Fibroblast of gingiva (primary cell): ENCODE measurements at regions not wholly inside any gene's neighbourhood (a gene's known extent, or its start where the extent isn't known, plus 50 kb on each side); places are given as distances from the start of the nearest gene placed in this dataset.

Experiments
- DNase-seq: peaks from one replicate; pipeline ENCODE4 v3.0.0-alpha.2; 2011; ENCODE audit warnings: low read depth

- no peak for DNase-seq
These were observed 161.7 kb downstream of the PLPP3 start for GRCh38 chr1:56417646-56418045.

- no peak for DNase-seq
These were observed 162.9 kb downstream of the PLPP3 start for GRCh38 chr1:56416495-56416894.

DNA sequence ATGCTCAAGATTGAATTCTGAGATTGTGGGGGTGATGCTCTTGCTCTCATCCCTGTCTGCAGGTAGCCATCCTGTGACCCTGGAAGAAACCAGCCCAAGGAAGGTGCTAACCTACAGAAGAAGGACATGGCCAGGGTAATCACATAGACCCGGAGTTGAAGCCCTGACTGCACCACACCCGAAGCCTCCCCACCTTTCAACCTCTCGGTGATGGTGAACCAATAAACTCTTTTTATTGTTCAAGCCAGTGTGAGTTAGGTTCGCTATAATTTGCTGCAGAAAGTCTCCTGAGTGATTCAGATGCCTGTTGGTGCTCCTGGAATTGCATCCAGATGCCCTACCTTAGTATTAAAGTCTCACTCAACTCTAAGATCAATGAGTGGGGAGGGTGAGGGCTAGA lies 163.6 kb downstream of the PLPP3 start:
- DNase-seq: no peak

DNA sequence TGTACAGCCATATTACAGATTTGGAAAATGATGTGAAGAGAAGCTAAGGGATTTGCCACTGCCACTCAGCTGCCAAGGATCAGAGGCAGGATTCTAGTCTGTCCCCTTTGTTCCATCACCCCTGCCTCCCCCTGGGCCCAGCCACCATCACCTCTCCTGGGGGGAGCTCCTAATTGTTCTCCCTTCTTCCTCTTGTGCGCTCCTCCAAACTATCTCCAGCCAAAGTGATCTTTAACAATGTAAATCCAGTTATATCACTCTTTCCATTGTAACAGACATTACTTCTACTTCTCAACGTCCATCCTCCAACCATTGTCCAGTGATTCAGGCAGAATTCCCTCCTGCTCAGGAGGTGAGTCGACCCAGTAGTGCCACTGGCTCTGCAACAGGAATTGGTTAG lies 164.1 kb downstream of the PLPP3 start:
- DNase-seq: no peak

DNA sequence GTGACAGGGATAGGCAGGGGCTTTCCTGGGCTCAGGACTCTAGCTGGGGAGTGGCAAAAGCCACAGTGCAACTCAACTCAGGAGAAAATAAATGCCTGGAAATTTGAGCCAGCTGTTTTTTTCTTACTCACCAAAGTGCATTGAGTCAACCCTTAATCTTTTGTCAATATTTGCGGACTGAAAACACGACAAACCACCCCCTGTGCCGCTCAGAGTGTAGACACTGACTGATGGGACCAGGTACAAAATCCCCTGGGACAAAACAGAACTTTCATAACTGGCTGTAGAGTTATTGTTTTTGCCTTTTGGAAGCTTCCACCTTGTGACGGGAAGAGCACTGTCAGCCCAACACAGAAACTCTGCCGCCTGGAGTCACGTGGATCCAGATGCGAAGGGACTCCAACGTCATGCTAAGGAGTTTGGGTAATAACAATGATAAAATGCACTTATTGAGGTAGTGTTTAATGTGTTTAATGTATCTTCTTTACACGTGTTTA lies 164.6 kb downstream of the PLPP3 start:
- no peak for DNase-seq

DNA sequence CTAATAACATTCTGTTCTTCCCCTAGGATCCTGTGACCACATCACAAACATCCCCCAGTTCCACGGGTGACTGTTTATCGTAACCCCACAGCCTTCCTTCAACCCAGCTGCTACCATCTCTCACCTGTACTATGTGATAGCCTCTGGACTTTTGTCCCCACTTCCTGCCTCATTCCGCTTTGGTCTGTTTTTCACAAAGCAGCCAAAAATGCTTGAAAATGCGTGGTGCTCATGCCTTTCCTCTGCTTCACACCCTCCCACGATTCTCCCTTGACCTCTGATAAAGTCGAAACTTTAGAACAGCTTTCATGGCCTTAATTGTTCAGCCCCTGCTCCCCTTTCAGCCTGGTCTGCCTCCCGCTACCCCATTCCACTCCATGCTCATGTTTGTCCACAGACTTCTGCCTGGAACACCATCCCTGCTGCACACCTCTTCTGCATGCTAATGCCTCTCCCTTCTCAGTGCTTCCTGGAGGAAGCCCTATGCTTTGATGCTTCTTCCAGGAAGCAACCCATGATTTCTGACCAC lies 165.6 kb downstream of the PLPP3 start:
- no peak for DNase-seq

DNA sequence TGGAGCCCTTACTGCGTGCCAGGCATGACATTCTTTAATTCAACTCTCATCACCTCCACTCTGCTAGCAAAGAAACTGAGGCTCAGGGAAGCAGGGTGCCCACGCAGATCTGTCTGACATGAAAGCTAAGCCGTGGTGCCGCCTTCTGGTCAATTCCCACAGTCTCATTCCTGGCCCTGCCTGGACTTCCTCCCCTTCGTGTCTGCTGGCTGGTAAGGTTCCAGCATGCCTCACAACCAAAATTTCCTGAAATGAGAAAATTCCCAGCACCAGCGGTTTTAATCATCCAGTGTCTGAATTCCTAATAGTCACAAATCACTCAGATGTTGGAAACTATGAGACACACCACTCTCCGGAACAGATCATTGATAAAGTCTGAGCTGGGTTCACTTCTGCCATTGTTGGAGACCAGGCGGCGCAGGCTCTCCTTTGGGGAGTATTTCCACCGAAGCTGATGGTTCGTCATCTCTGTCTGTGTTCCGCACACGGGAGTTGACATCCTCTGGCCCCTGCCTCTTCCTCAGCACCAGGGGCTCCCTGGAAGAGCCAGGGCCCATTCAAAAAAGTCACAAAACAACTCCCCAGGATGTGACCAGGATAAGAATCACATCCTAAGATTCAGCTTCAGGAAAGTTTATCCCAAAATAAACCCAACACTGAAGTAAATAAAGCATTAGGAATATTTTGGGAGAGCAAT lies 167.7 kb downstream of the PLPP3 start:
- peak; percentile 60 for DNase-seq

GRCh38 chr1:56411021-56411420 lies 168.3 kb downstream of the PLPP3 start:
- no peak for DNase-seq

GRCh38 chr1:56410405-56410804 lies 169.0 kb downstream of the PLPP3 start:
- no peak for DNase-seq

GRCh38 chr1:56409112-56409691 lies 170.2 kb downstream of the PLPP3 start:
- DNase-seq: no peak

GRCh38 chr1:56406821-56407220 lies 172.5 kb downstream of the PLPP3 start:
- DNase-seq: no peak

GRCh38 chr1:56404561-56405030 lies 174.8 kb downstream of the PLPP3 start:
- DNase-seq: peak; percentile 17

DNA sequence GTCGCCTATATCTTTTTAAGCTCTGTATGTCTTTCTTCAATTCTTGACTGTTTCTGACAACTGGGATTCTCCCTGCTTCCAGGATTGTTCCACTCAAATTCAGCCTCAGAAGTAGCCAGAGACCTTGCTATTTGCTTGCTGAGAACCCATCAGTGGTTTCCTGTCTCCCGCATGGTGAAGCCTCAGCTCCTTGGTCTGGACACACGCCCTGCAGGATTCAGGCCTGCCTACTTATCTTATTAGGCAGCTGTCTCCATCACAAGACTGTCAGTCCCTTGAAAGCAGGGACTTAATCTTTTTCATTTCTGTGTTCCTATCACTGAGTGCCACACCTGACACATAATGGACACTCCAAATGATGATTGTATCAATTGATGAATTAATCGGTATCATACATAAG lies 175.3 kb downstream of the PLPP3 start:
- DNase-seq: no peak

DNA sequence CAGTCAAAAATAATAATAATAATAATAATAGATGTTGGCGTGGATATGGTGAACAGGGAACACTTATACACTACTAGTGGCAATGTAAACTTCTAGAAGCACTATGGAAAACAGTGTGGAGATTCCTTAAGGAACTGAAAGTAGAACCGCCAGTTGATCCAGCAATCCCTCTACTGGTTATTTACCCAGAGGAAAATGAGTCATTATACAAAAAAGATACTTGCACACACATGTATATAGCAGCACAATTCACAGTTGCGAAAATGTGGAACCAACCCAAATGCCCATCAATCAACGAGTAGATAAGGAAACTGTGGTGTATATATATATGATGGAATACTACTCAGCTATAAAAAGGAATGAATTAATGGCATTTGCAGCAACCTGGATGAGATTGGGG lies 176.0 kb downstream of the PLPP3 start:
- DNase-seq: no peak

GRCh38 chr1:56401191-56401590 lies 178.2 kb downstream of the PLPP3 start:
- no peak for DNase-seq

- no peak for DNase-seq
These were observed 178.8 kb downstream of the PLPP3 start for GRCh38 chr1:56400526-56400925.

DNA sequence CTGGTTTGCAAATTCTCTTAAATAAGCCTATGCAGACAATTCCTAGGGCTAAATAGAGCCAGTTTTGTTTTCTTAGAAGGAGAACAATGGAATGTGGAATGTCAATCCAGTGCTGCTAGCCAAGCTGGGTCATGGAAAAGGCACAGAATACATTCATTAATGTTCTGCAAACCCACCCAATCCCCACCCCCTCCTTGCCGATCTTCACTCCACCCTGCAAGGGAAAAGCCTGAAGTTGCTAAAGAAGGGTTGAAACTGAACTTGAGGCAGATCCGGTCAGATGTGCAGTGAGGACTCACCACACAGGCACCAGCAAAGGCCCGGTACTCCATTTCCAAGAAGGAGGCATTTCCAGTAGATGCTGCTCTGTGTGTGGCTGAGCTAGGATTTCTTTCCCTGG lies 179.6 kb downstream of the PLPP3 start:
- DNase-seq: no peak

- DNase-seq: no peak
These were observed 180.0 kb downstream of the PLPP3 start for GRCh38 chr1:56399326-56399725.

GRCh38 chr1:56397811-56398231 lies 181.5 kb downstream of the PLPP3 start:
- peak; percentile 84 for DNase-seq

DNA sequence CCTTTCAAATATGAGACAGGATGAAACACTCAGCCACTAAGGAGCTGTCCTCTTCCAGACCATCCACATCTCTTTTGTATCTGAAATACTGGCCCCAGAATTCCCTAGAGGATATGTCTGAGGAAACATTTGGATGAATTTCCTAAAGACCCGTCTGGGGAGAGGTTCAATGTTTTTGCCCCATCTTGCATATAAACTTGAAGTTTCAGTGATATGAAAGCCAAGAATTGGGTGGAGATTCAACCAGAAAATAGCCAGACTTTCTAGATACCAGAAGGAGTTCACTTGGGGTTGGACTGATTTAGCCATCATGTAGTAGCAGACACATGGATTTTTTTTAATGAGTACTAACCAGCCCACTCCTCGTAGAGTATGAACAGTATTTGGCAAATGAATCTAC lies 182.0 kb downstream of the PLPP3 start:
- DNase-seq: peak; percentile 82

DNA sequence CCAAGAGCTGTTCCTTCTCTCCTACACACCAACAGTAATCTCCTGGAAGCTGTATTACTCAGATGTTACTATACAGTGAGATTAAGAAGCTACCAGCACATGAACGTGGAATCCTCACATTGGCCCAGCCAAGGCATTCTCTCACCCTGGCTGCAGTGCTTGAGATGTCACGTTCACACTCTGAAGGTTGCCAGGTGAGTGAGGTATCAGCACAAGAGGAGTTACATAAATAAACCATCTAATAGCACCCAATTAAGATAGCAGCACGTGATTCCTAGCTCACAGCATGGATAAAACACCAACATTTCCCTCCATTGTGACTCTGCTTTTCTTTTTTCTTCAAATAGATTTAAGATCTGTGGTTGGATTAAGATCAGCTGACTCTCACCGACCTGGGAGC lies 182.8 kb downstream of the PLPP3 start:
- DNase-seq: no peak

GRCh38 chr1:56395776-56396175 lies 183.6 kb downstream of the PLPP3 start:
- DNase-seq: no peak

DNA sequence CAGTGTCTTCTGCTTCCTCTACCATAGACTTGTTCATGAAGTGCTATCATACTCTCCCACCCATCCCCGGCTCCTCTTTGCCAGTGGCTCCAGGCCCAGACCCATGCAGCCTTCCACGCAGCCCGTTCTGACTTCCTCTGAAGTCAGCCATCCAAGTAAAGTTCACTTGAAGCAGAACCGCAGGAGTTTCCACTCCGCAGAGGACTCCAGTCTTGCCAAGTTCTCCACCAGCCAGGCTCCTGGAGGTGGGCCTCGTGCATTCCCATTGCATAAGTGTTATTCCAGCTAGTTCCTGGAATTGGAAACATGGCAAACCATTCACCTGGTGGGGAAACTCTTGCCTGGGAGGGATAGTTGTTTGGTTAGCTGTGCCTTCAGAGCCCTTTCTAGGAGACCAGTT lies 185.1 kb downstream of the PLPP3 start:
- peak; percentile 30 for DNase-seq
